ENCODE measurements at regions not wholly inside any gene's neighbourhood (a gene's known extent, or its start where the extent isn't known, plus 50 kb on each side); places are given as distances from the start of the nearest gene placed in this dataset.

DNA sequence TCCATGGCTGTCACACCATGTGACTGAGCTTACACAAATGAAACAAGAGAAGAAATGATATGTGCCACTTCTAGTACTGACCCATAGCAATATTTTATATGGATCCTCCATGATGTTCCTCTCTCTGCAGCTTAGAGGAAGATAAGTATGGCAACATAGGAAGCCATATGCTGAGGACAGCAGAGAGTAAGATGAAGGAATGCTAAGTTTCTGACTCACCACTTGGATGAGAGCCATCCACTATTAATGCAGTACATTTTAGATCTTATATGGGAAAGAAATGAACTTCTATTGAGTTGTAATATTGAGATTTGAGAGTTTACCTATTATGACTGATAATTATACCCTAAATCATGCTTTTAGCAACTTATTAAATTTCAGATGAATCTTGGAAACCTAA lies 386.9 kb upstream of the MAOA start:
- H3K27me3 Mint-ChIP-seq: no peaks in the 10 kb centered on the region
- POLR2A ChIA-PET: no interaction called here
- no peaks in the 10 kb centered on the region for H3K36me3 Mint-ChIP-seq (ENCODE audit: low read depth)
- Histone ChIP-seq H3K4me3 (ENCODE audit: low read length) (no peak overlapping the region), H3K4me1 (ENCODE audit: insufficient read depth, low read length) (no peaks in the 10 kb centered on the region), H3K36me3 (ENCODE audit: insufficient read depth, low read length) (no peaks in the 10 kb centered on the region), H3K27me3 (ENCODE audit: control insufficient read depth in 1 of 2, insufficient read depth in 2 of 2, low read length in 2 of 2) (no peaks in the 10 kb centered on the region), H3K27ac (ENCODE audit: low read depth in 1 of 2, low read length in 2 of 2) (no peak overlapping the region), H3K9me3 (ENCODE audit: control insufficient read depth in 1 of 2, insufficient read depth in 1 of 2, low read length in 2 of 2) (no peaks in the 10 kb centered on the region)
- intact Hi-C loops (cut with DNase I, micrococcal nuclease): no loop called here
- no peak for DNase-seq
- H3K4me3 Mint-ChIP-seq: no peak overlapping the region
- H3K4me1 Mint-ChIP-seq (ENCODE audit: low read depth): no peaks in the 10 kb centered on the region
- peaks cover 2% of the 10 kb centered on the region for H3K9me3 Mint-ChIP-seq
- TF ChIP-seq, protein P1, sequence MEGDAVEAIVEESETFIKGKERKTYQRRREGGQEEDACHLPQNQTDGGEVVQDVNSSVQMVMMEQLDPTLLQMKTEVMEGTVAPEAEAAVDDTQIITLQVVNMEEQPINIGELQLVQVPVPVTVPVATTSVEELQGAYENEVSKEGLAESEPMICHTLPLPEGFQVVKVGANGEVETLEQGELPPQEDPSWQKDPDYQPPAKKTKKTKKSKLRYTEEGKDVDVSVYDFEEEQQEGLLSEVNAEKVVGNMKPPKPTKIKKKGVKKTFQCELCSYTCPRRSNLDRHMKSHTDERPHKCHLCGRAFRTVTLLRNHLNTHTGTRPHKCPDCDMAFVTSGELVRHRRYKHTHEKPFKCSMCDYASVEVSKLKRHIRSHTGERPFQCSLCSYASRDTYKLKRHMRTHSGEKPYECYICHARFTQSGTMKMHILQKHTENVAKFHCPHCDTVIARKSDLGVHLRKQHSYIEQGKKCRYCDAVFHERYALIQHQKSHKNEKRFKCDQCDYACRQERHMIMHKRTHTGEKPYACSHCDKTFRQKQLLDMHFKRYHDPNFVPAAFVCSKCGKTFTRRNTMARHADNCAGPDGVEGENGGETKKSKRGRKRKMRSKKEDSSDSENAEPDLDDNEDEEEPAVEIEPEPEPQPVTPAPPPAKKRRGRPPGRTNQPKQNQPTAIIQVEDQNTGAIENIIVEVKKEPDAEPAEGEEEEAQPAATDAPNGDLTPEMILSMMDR (IDR thresholded peaks at IDR 0.05): no peak
- CTCF ChIA-PET: no interaction called here
- no peak for ATAC-seq (ENCODE audit: poor library complexity)
- no peak overlapping the region for H3K27ac Mint-ChIP-seq

DNA sequence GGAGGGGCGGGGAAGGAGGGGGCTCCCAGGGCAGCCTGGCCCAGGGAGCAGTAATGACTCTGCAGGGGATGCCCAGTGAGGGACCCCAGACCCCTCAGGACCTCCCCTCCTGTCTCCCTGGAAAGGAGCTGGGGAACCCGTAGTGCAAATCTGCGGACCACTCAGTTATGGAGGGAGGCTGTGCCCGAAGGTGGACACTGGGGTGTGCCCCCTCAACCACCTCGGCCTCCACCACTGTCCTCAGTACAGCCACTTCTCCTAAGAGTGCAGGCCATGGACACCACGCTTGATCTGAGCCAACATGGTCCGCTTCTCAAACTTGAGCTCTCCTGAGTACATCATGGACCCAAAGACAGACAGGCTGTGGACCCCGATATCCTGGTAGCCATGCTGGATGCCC lies 378.2 kb upstream of the MAOA start:
- H3K9me3 Mint-ChIP-seq: peaks cover 2% of the 10 kb centered on the region
- no peak overlapping the region for H3K4me3 ChIP-seq (ENCODE audit: low read length)
- TF ChIP-seq, protein P1 (IDR thresholded peaks at IDR 0.05): no peak
- H3K4me1 Mint-ChIP-seq (ENCODE audit: low read depth): no peaks in the 10 kb centered on the region
- no peak overlapping the region for H3K27ac ChIP-seq (ENCODE audit: low read depth in 1 of 2, low read length in 2 of 2)
- H3K27me3 ChIP-seq (ENCODE audit: control insufficient read depth in 1 of 2, insufficient read depth in 2 of 2, low read length in 2 of 2): no peaks in the 10 kb centered on the region
- no peak overlapping the region for H3K27ac Mint-ChIP-seq
- H3K4me1 ChIP-seq (ENCODE audit: insufficient read depth, low read length): no peaks in the 10 kb centered on the region
- no peaks in the 10 kb centered on the region for H3K36me3 Mint-ChIP-seq (ENCODE audit: low read depth)
- intact Hi-C loops (cut with DNase I, micrococcal nuclease): no loop called here
- ChIA-PET POLR2A (no interaction called here), CTCF (no interaction called here)
- H3K4me3 Mint-ChIP-seq: no peak overlapping the region
- peaks cover 0 to 17% of the 10 kb centered on the region in 2 experiments for H3K9me3 ChIP-seq (ENCODE audit: control insufficient read depth in 1 of 2, insufficient read depth in 1 of 2, low read length in 2 of 2)
- no peak for ATAC-seq (ENCODE audit: poor library complexity)
- no peaks in the 10 kb centered on the region for H3K27me3 Mint-ChIP-seq
- H3K36me3 ChIP-seq (ENCODE audit: insufficient read depth, low read length): no peaks in the 10 kb centered on the region
- DNase-seq: no peak

- H3K9me3 Mint-ChIP-seq: peaks cover under 1% of the 10 kb centered on the region
- H3K9me3 ChIP-seq (ENCODE audit: control insufficient read depth in 1 of 2, insufficient read depth in 1 of 2, low read length in 2 of 2): peaks cover 0 to 17% of the 10 kb centered on the region in 2 experiments
- H3K4me1 Mint-ChIP-seq (ENCODE audit: low read depth): no peaks in the 10 kb centered on the region
- ChIA-PET CTCF (no interaction called here), POLR2A (no interaction called here)
- H3K4me3 ChIP-seq (ENCODE audit: low read length): no peak overlapping the region
- no peak overlapping the region for H3K27ac ChIP-seq (ENCODE audit: low read depth in 1 of 2, low read length in 2 of 2)
- no peak overlapping the region for H3K27ac Mint-ChIP-seq
- intact Hi-C loops (cut with DNase I, micrococcal nuclease): no loop called here
- no peak overlapping the region for H3K4me3 Mint-ChIP-seq
- ATAC-seq (ENCODE audit: poor library complexity) (no peak), DNase-seq (no peak)
- no peaks in the 10 kb centered on the region for H3K36me3 ChIP-seq (ENCODE audit: insufficient read depth, low read length)
- no peaks in the 10 kb centered on the region for H3K27me3 ChIP-seq (ENCODE audit: control insufficient read depth in 1 of 2, insufficient read depth in 2 of 2, low read length in 2 of 2)
- no peaks in the 10 kb centered on the region for H3K36me3 Mint-ChIP-seq (ENCODE audit: low read depth)
- no peaks in the 10 kb centered on the region for H3K4me1 ChIP-seq (ENCODE audit: insufficient read depth, low read length)
- H3K27me3 Mint-ChIP-seq: no peaks in the 10 kb centered on the region
- TF ChIP-seq, protein P1 (IDR thresholded peaks at IDR 0.05): no peak
These were observed 377.7 kb upstream of the MAOA start for GRCh38 chrX:43278440-43278839.
